Mucosa of rectum (tissue), 2 donors: ENCODE measurements at regions not wholly inside any gene's neighbourhood (a gene's known extent, or its start where the extent isn't known, plus 50 kb on each side); places are given as distances from the start of the nearest gene placed in this dataset.

Source experiments
- H3K27ac ChIP-seq, 2 donors: one replicate each; pipeline ENCODE4 v1.7.0; 2013; ENCODE audit warnings: inconsistent platforms in 2 of 2, low read depth in 2 of 2, low read length in 2 of 2
- H3K27me3 ChIP-seq, 2 donors: one replicate each; pipeline ENCODE4 v1.7.0; 2013; ENCODE audit warnings: low read length in 2 of 2; ENCODE audit not compliant: control insufficient read depth in 2 of 2, insufficient read depth in 2 of 2
- H3K36me3 ChIP-seq, 2 donors: one replicate each; pipeline ENCODE4 v1.7.0; 2013; ENCODE audit warnings: low read length in 2 of 2; ENCODE audit not compliant: control insufficient read depth in 2 of 2, insufficient read depth in 2 of 2
- H3K4me1 ChIP-seq, 2 donors: one replicate each; pipeline ENCODE4 v1.7.0; 2013; ENCODE audit warnings: low read length in 2 of 2, mild to moderate bottlenecking in 1 of 2; ENCODE audit not compliant: control insufficient read depth in 2 of 2, insufficient read depth in 2 of 2
- H3K4me3 ChIP-seq, 2 donors: one replicate each; pipeline ENCODE4 v1.7.0; 2013; ENCODE audit warnings: low read length in 2 of 2
- H3K9ac ChIP-seq, 2 donors: one replicate each; pipeline ENCODE4 v1.7.0; 2013; ENCODE audit warnings: low read length in 2 of 2, low read depth in 1 of 2, mild to moderate bottlenecking in 1 of 2
- H3K9me3 ChIP-seq, 2 donors: one replicate each; pipeline ENCODE4 v1.7.0; 2013; ENCODE audit warnings: low read length in 2 of 2; ENCODE audit not compliant: control insufficient read depth in 2 of 2
- donor health status: healthy.
- donor health status: Normal muscosa, but diverticular disease.

DNA sequence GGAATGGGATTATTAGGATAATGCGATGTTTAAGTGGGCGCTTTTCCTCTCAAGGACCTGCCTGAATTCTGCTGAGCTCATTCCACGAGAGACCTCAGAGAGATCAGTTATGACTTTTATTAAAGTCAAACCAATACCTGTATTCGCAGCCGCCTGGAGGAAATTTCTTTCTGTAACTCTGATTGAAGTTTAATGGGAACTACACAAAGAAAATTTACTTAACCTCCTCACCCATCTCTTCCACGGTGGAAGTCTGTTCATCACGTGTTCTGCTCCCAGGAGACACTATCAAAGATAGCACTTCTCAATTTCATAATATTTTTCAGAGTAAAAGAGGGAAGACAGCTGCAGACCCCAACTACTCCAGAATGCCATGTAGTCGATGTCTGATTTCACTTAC is 334.7 kb upstream of the POU3F1 start:
- Histone ChIP-seq H3K36me3 (no peaks in the 10 kb centered on the region), H3K9me3 (no peaks in the 10 kb centered on the region), H3K27ac (no peak overlapping the region)

DNA sequence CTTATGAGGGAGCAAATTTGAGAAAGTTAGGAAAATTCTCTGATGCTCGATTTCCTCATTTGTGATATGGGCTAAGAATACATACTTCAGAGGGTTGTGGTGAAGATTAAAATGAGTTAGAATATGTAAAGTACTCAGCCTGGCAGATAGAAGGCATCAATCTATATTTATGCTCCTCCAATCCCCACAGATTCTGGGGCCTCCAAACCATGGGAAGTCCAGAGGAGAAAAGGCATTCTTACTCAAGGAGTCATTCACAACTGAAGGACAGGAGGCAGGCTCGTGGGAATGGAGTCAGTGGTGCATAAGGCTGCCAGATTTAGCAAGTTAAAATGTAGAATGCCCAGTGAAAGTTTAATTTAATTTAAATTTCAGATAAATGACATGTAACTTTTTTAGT is 330.0 kb upstream of the POU3F1 start:
- peaks cover 6% of the 10 kb centered on the region in 2 donors for H3K9me3 ChIP-seq
- no peaks in the 10 kb centered on the region for H3K36me3 ChIP-seq
- no peak overlapping the region for H3K27ac ChIP-seq
- no peaks in the 10 kb centered on the region for H3K4me1 ChIP-seq
- H3K4me3 ChIP-seq, result no peak overlapping the region
- no peak overlapping the region for H3K9ac ChIP-seq
- no peaks in the 10 kb centered on the region for H3K27me3 ChIP-seq

More for the DNA sequence above, 334.7 kb upstream of the POU3F1 start:
- H3K27me3 ChIP-seq, result no peaks in the 10 kb centered on the region
- H3K9ac ChIP-seq, result no peak overlapping the region
- no peak overlapping the region for H3K4me3 ChIP-seq
- no peaks in the 10 kb centered on the region for H3K4me1 ChIP-seq

GRCh38 chr1:38375035-38375434 is 328.4 kb upstream of the POU3F1 start:
- Histone ChIP-seq H3K4me1 (no peaks in the 10 kb centered on the region), H3K27ac (no peak overlapping the region), H3K9me3 (peaks cover 6% of the 10 kb centered on the region in 2 donors), H3K4me3 (no peak overlapping the region), H3K27me3 (no peaks in the 10 kb centered on the region), H3K36me3 (no peaks in the 10 kb centered on the region), H3K9ac (no peak overlapping the region)

DNA sequence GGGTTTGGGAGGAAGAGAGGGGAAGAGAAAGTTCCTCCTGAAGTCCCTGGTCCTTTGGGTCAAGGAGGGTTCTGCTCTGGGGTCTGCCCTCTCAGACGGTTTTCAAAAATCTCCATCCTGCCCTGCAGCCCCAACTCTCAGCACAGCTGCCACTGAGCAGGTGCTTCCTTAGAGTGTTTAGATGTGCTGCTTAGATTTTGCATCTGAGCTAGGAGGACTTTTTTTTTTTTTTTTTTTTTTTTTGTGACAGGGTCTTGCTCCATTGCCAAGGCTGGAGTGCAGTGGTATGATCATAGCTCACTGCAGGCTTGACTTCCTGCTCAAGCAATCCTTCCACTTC is 324.9 kb upstream of the POU3F1 start:
- H3K27me3 ChIP-seq, result no peaks in the 10 kb centered on the region
- H3K27ac ChIP-seq, result no peak overlapping the region
- H3K4me1 ChIP-seq, result no peaks in the 10 kb centered on the region
- no peak overlapping the region for H3K9ac ChIP-seq
- no peaks in the 10 kb centered on the region for H3K36me3 ChIP-seq
- H3K9me3 ChIP-seq, result peaks cover 6% of the 10 kb centered on the region in 2 donors
- H3K4me3 ChIP-seq, result no peak overlapping the region

DNA sequence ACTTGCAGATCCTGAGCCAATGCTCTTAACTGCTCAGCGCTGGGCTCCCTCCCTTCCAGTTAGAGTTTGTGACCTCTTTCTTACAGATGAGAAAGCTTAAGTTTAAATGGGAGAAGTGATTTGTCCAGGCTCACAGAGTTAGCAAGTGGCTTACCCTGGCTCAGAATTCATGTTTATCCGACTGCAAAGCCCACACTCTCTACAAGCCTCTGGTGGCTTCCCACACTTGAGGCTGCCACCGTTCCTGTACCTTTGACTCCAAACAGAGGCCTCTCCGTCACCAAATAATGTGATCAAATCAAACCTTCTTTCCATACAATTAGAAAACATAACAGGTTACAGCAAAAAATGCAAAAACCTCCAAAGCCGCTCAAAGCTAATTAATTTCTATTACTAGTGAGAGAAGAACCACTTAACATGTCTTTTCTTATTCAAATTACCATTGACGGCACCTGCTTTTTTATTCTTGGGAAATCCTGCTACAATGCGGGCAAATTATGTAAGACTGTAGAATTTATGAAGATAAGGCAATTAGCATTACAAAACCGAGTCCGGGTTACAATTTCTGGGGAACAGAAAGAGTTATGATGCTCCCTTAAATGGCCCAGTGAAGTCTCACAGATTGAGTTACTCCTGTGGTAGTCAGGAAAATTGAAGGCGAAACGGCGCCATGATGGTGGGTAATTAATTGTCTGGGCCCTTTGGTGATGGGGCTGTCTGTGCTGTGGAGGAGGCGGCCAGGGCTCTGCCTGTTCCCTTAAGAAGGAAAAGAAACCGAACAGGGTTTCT is 324.3 kb upstream of the POU3F1 start:
- Histone ChIP-seq H3K27ac (no peak overlapping the region), H3K36me3 (no peaks in the 10 kb centered on the region), H3K9ac (no peak overlapping the region), H3K9me3 (peaks cover 6% of the 10 kb centered on the region in 2 donors), H3K4me3 (no peak overlapping the region), H3K27me3 (no peaks in the 10 kb centered on the region), H3K4me1 (no peaks in the 10 kb centered on the region)

- no peaks in the 10 kb centered on the region for H3K4me1 ChIP-seq
- H3K36me3 ChIP-seq, result no peaks in the 10 kb centered on the region
- H3K27me3 ChIP-seq, result peaks cover 0 to 3% of the 10 kb centered on the region in 2 donors
- H3K9me3 ChIP-seq, result no peaks in the 10 kb centered on the region
- no peak overlapping the region for H3K9ac ChIP-seq
- H3K4me3 ChIP-seq, result no peak overlapping the region
- H3K27ac ChIP-seq, result no peak overlapping the region
These were observed 318.6 kb upstream of the POU3F1 start for GRCh38 chr1:38365242-38365641.

DNA sequence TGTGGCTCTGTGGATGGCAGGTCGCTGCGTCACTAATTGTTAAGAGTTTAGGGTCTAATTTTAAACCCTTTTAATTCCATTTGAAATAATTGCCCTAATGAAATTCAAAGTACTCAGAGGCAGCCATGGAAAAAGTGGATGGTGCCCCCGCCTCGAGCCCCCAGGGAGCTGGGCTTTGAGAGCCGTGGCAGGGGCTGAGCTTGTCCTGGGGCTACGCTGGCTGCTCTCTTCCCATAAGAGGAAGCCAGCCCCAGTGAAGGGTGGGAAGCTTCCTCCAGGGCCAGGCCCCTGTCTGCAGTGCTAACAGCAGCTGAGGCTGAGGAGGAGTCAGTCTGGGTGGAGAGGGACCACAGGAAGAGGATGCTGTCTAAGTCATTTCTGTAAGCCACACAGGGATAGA is 315.0 kb upstream of the POU3F1 start:
- Histone ChIP-seq H3K27ac (no peak overlapping the region), H3K9me3 (no peaks in the 10 kb centered on the region), H3K36me3 (no peaks in the 10 kb centered on the region), H3K4me1 (no peaks in the 10 kb centered on the region), H3K27me3 (peaks cover 0 to 3% of the 10 kb centered on the region in 2 donors), H3K4me3 (no peak overlapping the region), H3K9ac (no peak overlapping the region)

- no peak overlapping the region for H3K27ac ChIP-seq
- no peaks in the 10 kb centered on the region for H3K9me3 ChIP-seq
- H3K27me3 ChIP-seq, result peaks cover 0 to 3% of the 10 kb centered on the region in 2 donors
- no peak overlapping the region for H3K4me3 ChIP-seq
- no peaks in the 10 kb centered on the region for H3K4me1 ChIP-seq
- H3K9ac ChIP-seq, result no peak overlapping the region
- H3K36me3 ChIP-seq, result no peaks in the 10 kb centered on the region
These were observed 314.2 kb upstream of the POU3F1 start for GRCh38 chr1:38360807-38361206.

- H3K9ac ChIP-seq, result no peak overlapping the region
- no peaks in the 10 kb centered on the region for H3K9me3 ChIP-seq
- H3K27ac ChIP-seq, result no peak overlapping the region
- H3K36me3 ChIP-seq, result no peaks in the 10 kb centered on the region
- no peaks in the 10 kb centered on the region for H3K4me1 ChIP-seq
- no peaks in the 10 kb centered on the region for H3K27me3 ChIP-seq
- no peak overlapping the region for H3K4me3 ChIP-seq
These were observed 307.4 kb upstream of the POU3F1 start for GRCh38 chr1:38353956-38354355.

DNA sequence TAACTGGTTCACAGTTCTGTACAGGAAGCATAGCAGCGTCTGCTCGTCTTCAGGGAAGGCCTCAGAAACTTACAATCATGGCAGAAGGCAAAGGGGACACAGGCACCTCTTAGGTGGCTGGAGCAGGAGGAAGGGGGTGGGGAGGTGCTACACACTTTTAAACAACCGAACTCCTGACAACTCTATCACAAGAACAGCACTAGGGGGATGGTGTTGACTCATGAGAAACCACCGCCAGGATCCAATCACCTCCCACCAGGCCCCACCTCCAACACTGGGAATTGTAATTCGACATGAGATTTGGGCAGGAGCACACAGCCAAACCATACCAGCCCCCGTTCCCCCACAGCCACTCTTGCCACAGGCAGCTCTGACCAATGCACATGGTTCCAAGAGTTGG is 306.3 kb upstream of the POU3F1 start:
- H3K4me1 ChIP-seq, result no peaks in the 10 kb centered on the region
- H3K9me3 ChIP-seq, result no peaks in the 10 kb centered on the region
- H3K27me3 ChIP-seq, result no peaks in the 10 kb centered on the region
- no peaks in the 10 kb centered on the region for H3K36me3 ChIP-seq
- no peak overlapping the region for H3K27ac ChIP-seq
- no peak overlapping the region for H3K9ac ChIP-seq
- H3K4me3 ChIP-seq, result no peak overlapping the region
